PC-9 (cell line): ENCODE measurements at regions not wholly inside any gene's neighbourhood (a gene's known extent, or its start where the extent isn't known, plus 50 kb on each side); places are given as distances from the start of the nearest gene placed in this dataset.

Source experiments
- BruUV-seq: library from RNA; stranded (reverse); fragments of 400-500 nt; replicated peaks from 2 replicates; lab custom pipeline; 2021; lab: Mats Ljungman, UMichigan
- CTCF ChIA-PET: fragments of 300-600 bp; sonication (Branson Sonifier 250); formaldehyde crosslinking; loops from one replicate; lab custom pipeline; 2022; ENCODE audit warnings: antibody characterized with exemption; lab: Charles Lee
- POLR2A ChIA-PET: fragments of 300-600 bp; sonication (Branson Sonifier 250); formaldehyde crosslinking; loops from one replicate; lab custom pipeline; 2022; ENCODE audit warnings: antibody characterized with exemption; ENCODE audit not compliant: unreplicated experiment; lab: Charles Lee
- DNase-seq, 2 experiments: peaks; one replicate each; pipeline versions ENCODE4 v3.0.0 to v3.0.0-alpha.2; 2015 to 2022; ENCODE audit warnings: mixed read lengths in 1 of 2
- H2AFZ ChIP-seq: fragments of 200-600 bp; sonication (generic); 2 replicates; pipeline ENCODE4 v1.8.1; 2017; ENCODE audit warnings: antibody characterized with exemption
- H3F3A ChIP-seq: fragments of 200-600 bp; sonication (generic); 2 replicates; pipeline ENCODE4 v1.8.1; 2017; ENCODE audit warnings: antibody characterized with exemption, mild to moderate bottlenecking, low read depth; ENCODE audit not compliant: insufficient read depth
- H3K27ac ChIP-seq: fragments of 200-600 bp; sonication (generic); 2 replicates; pipeline ENCODE4 v1.6.1; 2016; ENCODE audit warnings: mixed run types
- H3K27me3 ChIP-seq: fragments of 200-600 bp; sonication (generic); 2 replicates; pipeline ENCODE4 v1.6.1; 2016; ENCODE audit warnings: low read depth, mixed run types; ENCODE audit not compliant: insufficient read depth
- H3K36me3 ChIP-seq: fragments of 200-600 bp; sonication (generic); 2 replicates; pipeline ENCODE4 v1.6.1; 2016; ENCODE audit warnings: low read depth, mixed run types
- H3K4me1 ChIP-seq: fragments of 200-600 bp; sonication (generic); replicated peaks from 2 replicates; pipeline ENCODE4 v1.6.1; 2016; ENCODE audit warnings: mixed run types; ENCODE audit not compliant: insufficient read depth
- H3K4me2 ChIP-seq: fragments of 200-600 bp; sonication (generic); 2 replicates; pipeline ENCODE4 v1.6.1; 2017; ENCODE audit warnings: mixed run types
- H3K4me3 ChIP-seq: fragments of 200-600 bp; sonication (generic); 2 replicates; pipeline ENCODE4 v1.6.1; 2016; ENCODE audit warnings: mixed run types
- H3K79me2 ChIP-seq: fragments of 200-600 bp; sonication (generic); 2 replicates; pipeline ENCODE4 v1.6.1; 2017; ENCODE audit warnings: low read depth, mixed run types
- H3K9me2 ChIP-seq: fragments of 200-600 bp; sonication (generic); 2 replicates; pipeline ENCODE4 v1.8.1; 2017; ENCODE audit warnings: mild to moderate bottlenecking; ENCODE audit not compliant: insufficient read depth
- H3K9me3 ChIP-seq: fragments of 200-600 bp; sonication (generic); 2 replicates; pipeline ENCODE4 v1.8.1; 2016; ENCODE audit warnings: low read depth; ENCODE audit not compliant: insufficient read depth
- H4K20me1 ChIP-seq: fragments of 200-600 bp; sonication (generic); 2 replicates; pipeline ENCODE4 v1.8.1; 2017; ENCODE audit not compliant: insufficient read depth
- EZH2 ChIP-seq: fragments of 200-600 bp; sonication (generic); IDR thresholded peaks from 2 replicates; pipeline ENCODE4 v1.8.0; 2017; ENCODE audit warnings: antibody characterized with exemption, low read depth
- intact Hi-C: fragments of 100-400 bp; cut with micrococcal nuclease; formaldehyde crosslinking; loops from one replicate; pipeline ENCODE4 v1.10.0; 2022; ENCODE audit not compliant: unreplicated experiment
- TF ChIP-seq, protein P1 (sequence below): fragments of 200-600 bp; sonication (generic); conservative IDR thresholded peaks from 2 replicates; pipeline ENCODE4 v1.6.1; 2017; ENCODE audit warnings: mixed run types, antibody characterized with exemption, mild to moderate bottlenecking, moderate library complexity

- Histone ChIP-seq H3K4me1 (peaks cover 38% of the 10 kb centered on the region), H2AFZ (no peak overlapping the region), H3K27me3 (no peaks in the 10 kb centered on the region), H4K20me1 (no peaks in the 10 kb centered on the region), H3K79me2 (no peaks in the 10 kb centered on the region), H3F3A (peaks cover 23% of the 10 kb centered on the region), H3K36me3 (no peaks in the 10 kb centered on the region), H3K27ac (no peak overlapping the region), H3K9me2 (no peaks in the 10 kb centered on the region), H3K4me3 (no peak overlapping the region), H3K4me2 (no peak overlapping the region), H3K9me3 (no peaks in the 10 kb centered on the region)
- intact Hi-C loops = no loop called here
- no peak for DNase-seq
- CTCF ChIA-PET = no interaction called here
- no TSS peak for BruUV-seq
- POLR2A ChIA-PET = no interaction called here
- TF ChIP-seq, protein P1, sequence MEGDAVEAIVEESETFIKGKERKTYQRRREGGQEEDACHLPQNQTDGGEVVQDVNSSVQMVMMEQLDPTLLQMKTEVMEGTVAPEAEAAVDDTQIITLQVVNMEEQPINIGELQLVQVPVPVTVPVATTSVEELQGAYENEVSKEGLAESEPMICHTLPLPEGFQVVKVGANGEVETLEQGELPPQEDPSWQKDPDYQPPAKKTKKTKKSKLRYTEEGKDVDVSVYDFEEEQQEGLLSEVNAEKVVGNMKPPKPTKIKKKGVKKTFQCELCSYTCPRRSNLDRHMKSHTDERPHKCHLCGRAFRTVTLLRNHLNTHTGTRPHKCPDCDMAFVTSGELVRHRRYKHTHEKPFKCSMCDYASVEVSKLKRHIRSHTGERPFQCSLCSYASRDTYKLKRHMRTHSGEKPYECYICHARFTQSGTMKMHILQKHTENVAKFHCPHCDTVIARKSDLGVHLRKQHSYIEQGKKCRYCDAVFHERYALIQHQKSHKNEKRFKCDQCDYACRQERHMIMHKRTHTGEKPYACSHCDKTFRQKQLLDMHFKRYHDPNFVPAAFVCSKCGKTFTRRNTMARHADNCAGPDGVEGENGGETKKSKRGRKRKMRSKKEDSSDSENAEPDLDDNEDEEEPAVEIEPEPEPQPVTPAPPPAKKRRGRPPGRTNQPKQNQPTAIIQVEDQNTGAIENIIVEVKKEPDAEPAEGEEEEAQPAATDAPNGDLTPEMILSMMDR = no peak
- no peak for TF ChIP-seq EZH2
Observed at GRCh38 chr14:65351493-65352194, 60.9 kb upstream of the FUT8 start.

GRCh38 chr14:65352964-65353530 lies 59.5 kb upstream of the FUT8 start:
- ChIA-PET CTCF (no interaction called here), POLR2A (interaction anchor here (0.8 kb wide), 1 partner anchor 58 kb away, joined by 13 read pairs; no protein-coding TSS in a partner anchor)
- H2AFZ ChIP-seq = peak overlapping the region; percentile 19; the same call in 1 of the 2 replicates
- DNase-seq = peak; percentile 77 to 89
- H3K27me3 ChIP-seq = no peaks in the 10 kb centered on the region
- peaks cover 52% of the 10 kb centered on the region for H3K4me1 ChIP-seq
- H3K4me3 ChIP-seq = no peak overlapping the region
- intact Hi-C loops = no loop called here
- no peaks in the 10 kb centered on the region for H3K36me3 ChIP-seq
- H3K9me3 ChIP-seq = no peaks in the 10 kb centered on the region
- peak overlapping the region; percentile 56 for H3K4me2 ChIP-seq
- no peaks in the 10 kb centered on the region for H4K20me1 ChIP-seq
- peaks cover 7% of the 10 kb centered on the region; the same call in 1 of the 2 replicates for H3K79me2 ChIP-seq
- no peak for TF ChIP-seq EZH2
- TF ChIP-seq, protein P1 = no peak
- H3K27ac ChIP-seq = peak overlapping the region; percentile 95
- peaks cover 37% of the 10 kb centered on the region for H3F3A ChIP-seq
- no TSS peak for BruUV-seq
- H3K9me2 ChIP-seq = no peaks in the 10 kb centered on the region

- H3K9me2 ChIP-seq = no peaks in the 10 kb centered on the region
- H3K27me3 ChIP-seq = no peaks in the 10 kb centered on the region
- no peaks in the 10 kb centered on the region for H4K20me1 ChIP-seq
- peak overlapping the region; percentile 95 for H3K27ac ChIP-seq
- TF ChIP-seq, protein P1 = no peak
- TF ChIP-seq EZH2 = no peak
- no peaks in the 10 kb centered on the region; the same call in 1 of the 2 replicates for H3K36me3 ChIP-seq
- peaks cover 38% of the 10 kb centered on the region for H3F3A ChIP-seq
- CTCF ChIA-PET = interaction anchor here (0.5 to 1.0 kb wide), 3 partner anchors 42 to 57 kb away, joined by 3 to 7 read pairs (median 4); no protein-coding TSS in a partner anchor
- BruUV-seq = no TSS peak
- H2AFZ ChIP-seq = no peak overlapping the region
- intact Hi-C loops = no loop called here
- DNase-seq = no peak
- POLR2A ChIA-PET = no interaction called here
- H3K4me1 ChIP-seq = peaks cover 63% of the 10 kb centered on the region
- H3K79me2 ChIP-seq = peaks cover 14% of the 10 kb centered on the region
- no peaks in the 10 kb centered on the region for H3K9me3 ChIP-seq
- 0 out of 2 replicates have a peak overlapping the region, but pooled peaks have one; percentile 56 for H3K4me2 ChIP-seq
- no peak overlapping the region for H3K4me3 ChIP-seq
Observed at GRCh38 chr14:65354131-65354530, 58.4 kb upstream of the FUT8 start.
